Neuronal stem cell (in vitro differentiated cells): ENCODE measurements at regions not wholly inside any gene's neighbourhood (a gene's known extent, or its start where the extent isn't known, plus 50 kb on each side); places are given as distances from the start of the nearest gene placed in this dataset.

Source experiments
- DNase-seq: peaks from one replicate; pipeline ENCODE4 v3.0.0-alpha.2; 2013; ENCODE audit warnings: low spot score
- H2AFZ ChIP-seq: one replicate; pipeline ENCODE4 v1.6.1; 2013; ENCODE audit warnings: mild to moderate bottlenecking, low read length, inconsistent platforms
- H2AK5ac ChIP-seq: 2 replicates; pipeline ENCODE4 v1.6.1; 2013; ENCODE audit warnings: low read depth, mild to moderate bottlenecking, inconsistent platforms, low read length, moderate library complexity, mixed read lengths
- H2BK120ac ChIP-seq: 2 replicates; pipeline ENCODE4 v1.6.1; 2013; ENCODE audit warnings: low read depth, mild to moderate bottlenecking, inconsistent platforms, low read length, moderate library complexity, mixed read lengths
- H2BK12ac ChIP-seq: one replicate; pipeline ENCODE4 v1.6.1; 2013; ENCODE audit warnings: low read length, inconsistent platforms
- H2BK15ac ChIP-seq: 2 replicates; pipeline ENCODE4 v1.6.1; 2013; ENCODE audit warnings: mild to moderate bottlenecking, low read length, inconsistent platforms, mixed read lengths
- H2BK5ac ChIP-seq: one replicate; pipeline ENCODE4 v1.6.1; 2013; ENCODE audit warnings: inconsistent platforms, mild to moderate bottlenecking, low read length, moderate library complexity
- H3K14ac ChIP-seq: one replicate; pipeline ENCODE4 v1.6.1; 2013; ENCODE audit warnings: low read length, inconsistent platforms
- H3K18ac ChIP-seq: 2 replicates; pipeline ENCODE4 v1.6.1; 2013; ENCODE audit warnings: low read length, inconsistent platforms
- H3K23ac ChIP-seq: 2 replicates; pipeline ENCODE4 v1.6.1; 2013; ENCODE audit warnings: low read depth, mild to moderate bottlenecking, mixed read lengths, low read length, inconsistent platforms; ENCODE audit not compliant: poor library complexity
- H3K27ac ChIP-seq: replicated peaks from 3 replicates; pipeline ENCODE4 v1.5.1; 2013; ENCODE audit warnings: low read length, inconsistent platforms
- H3K27me3 ChIP-seq, 3 experiments: 2 replicates each; pipeline ENCODE4 v1.6.1; 2013; ENCODE audit warnings: low read length in 3 of 3, mild to moderate bottlenecking in 2 of 3, inconsistent platforms in 1 of 3, low read depth in 1 of 3, mixed read lengths in 1 of 3, moderate library complexity in 1 of 3; ENCODE audit not compliant: control insufficient read depth in 3 of 3, insufficient read depth in 3 of 3
- H3K36me3 ChIP-seq, 2 donors: replicated peaks in 1 of 2; 2 replicates each; pipeline ENCODE4 v1.6.1; 2013; ENCODE audit warnings: low read length in 2 of 2; ENCODE audit not compliant: control insufficient read depth in 2 of 2, insufficient read depth in 2 of 2
- H3K4ac ChIP-seq: 2 replicates; pipeline ENCODE4 v1.6.1; 2013; ENCODE audit warnings: inconsistent platforms, mild to moderate bottlenecking, low read length, moderate library complexity
- H3K4me1 ChIP-seq, 2 donors: 1 replicate in 1 of 2; 2 replicates in 1 of 2; pipeline ENCODE4 v1.6.1; 2013; ENCODE audit warnings: low read length in 2 of 2, low read depth in 1 of 2; ENCODE audit not compliant: control insufficient read depth in 2 of 2, insufficient read depth in 1 of 2
- H3K4me2 ChIP-seq: one replicate; pipeline ENCODE4 v1.6.1; 2013; ENCODE audit warnings: mild to moderate bottlenecking, low read length, inconsistent platforms; ENCODE audit not compliant: insufficient read depth, poor library complexity, severe bottlenecking
- H3K4me3 ChIP-seq, 2 donors: 2 replicates each; pipeline ENCODE4 v1.5.1; 2013; ENCODE audit warnings: low read length in 2 of 2, mild to moderate bottlenecking in 2 of 2, inconsistent platforms in 1 of 2, moderate library complexity in 1 of 2
- H3K79me1 ChIP-seq: one replicate; pipeline ENCODE4 v1.6.1; 2013; ENCODE audit warnings: low read depth, mild to moderate bottlenecking, inconsistent platforms, low read length, moderate library complexity
- H3K9ac ChIP-seq: one replicate; pipeline ENCODE4 v1.6.1; 2013; ENCODE audit warnings: mild to moderate bottlenecking, low read depth, low read length, inconsistent platforms; ENCODE audit not compliant: poor library complexity
- H3K9me3 ChIP-seq, 2 donors: replicated peaks in 1 of 2; 2 replicates each; pipeline versions ENCODE3 to v1.6.1; 2013; ENCODE audit warnings: low read length in 2 of 2, mild to moderate bottlenecking in 2 of 2, inconsistent platforms in 1 of 2, low read depth in 1 of 2, mixed read lengths in 1 of 2, moderate library complexity in 1 of 2; ENCODE audit not compliant: control insufficient read depth in 2 of 2, insufficient read depth in 1 of 2
- H4K8ac ChIP-seq: one replicate; pipeline ENCODE4 v1.6.1; 2013; ENCODE audit warnings: low read depth, mild to moderate bottlenecking, inconsistent platforms, low read length, moderate library complexity
- H4K91ac ChIP-seq: one replicate; pipeline ENCODE4 v1.6.1; 2013; ENCODE audit warnings: low read length, low read depth, mild to moderate bottlenecking, inconsistent platforms; ENCODE audit not compliant: poor library complexity
- whole genome bisulfite sequencing, 2 donors: extraction: QIAGEN DNeasy Blood & Tissue Kit; methylation state at CpG; one replicate each; pipeline ENCODE4 v1.1.7; 2013; ENCODE audit warnings: missing lambda C conversion rate in 2 of 2, mixed read lengths in 1 of 2; ENCODE audit not compliant: insufficient read length in 2 of 2, insufficient replicate concordance in 1 of 2; ENCODE audit errors: extremely low coverage in 2 of 2; 5-methylcytosine and 5-hydroxymethylcytosine counted together

GRCh38 chr16:35398180-35398579 lies 1938.8 kb downstream of the TP53TG3F start:
- Histone ChIP-seq H2BK12ac (no peak overlapping the region), H2BK15ac (no peak overlapping the region), H2AFZ (no peak overlapping the region), H3K27ac (no peak overlapping the region), H3K36me3 (no peaks in the 10 kb centered on the region), H3K4me1 (no peaks in the 10 kb centered on the region), H2AK5ac (no peak overlapping the region), H3K4me2 (no peak overlapping the region), H3K79me1 (no peaks in the 10 kb centered on the region), H2BK120ac (no peak overlapping the region), H3K18ac (no peak overlapping the region), H3K4me3 (no peak overlapping the region), H3K9me3 (peaks cover 0 to 39% of the 10 kb centered on the region in 2 donors), H3K9ac (no peak overlapping the region), H3K4ac (no peak overlapping the region), H4K91ac (no peak overlapping the region), H4K8ac (no peak overlapping the region), H2BK5ac (no peak overlapping the region), H3K27me3 (no peaks in the 10 kb centered on the region), H3K14ac (no peak overlapping the region), H3K23ac (no peak overlapping the region)
- WGBS, 2 donors, result no CpG with 5 or more reads among the region's 2 CpGs
- DNase-seq, result no peak

- peaks cover 0 to 32% of the 10 kb centered on the region in 2 donors for H3K9me3 ChIP-seq
- no peak overlapping the region for H3K4ac ChIP-seq
- H3K36me3 ChIP-seq, result no peaks in the 10 kb centered on the region
- no peak overlapping the region for H4K8ac ChIP-seq
- no peak overlapping the region for H2BK12ac ChIP-seq
- H3K27me3 ChIP-seq, result no peaks in the 10 kb centered on the region
- no peak overlapping the region for H3K23ac ChIP-seq
- no peak overlapping the region for H3K9ac ChIP-seq
- no peak overlapping the region for H3K4me2 ChIP-seq
- H2BK15ac ChIP-seq, result no peak overlapping the region
- H3K4me3 ChIP-seq, result no peak overlapping the region
- H4K91ac ChIP-seq, result no peak overlapping the region
- no peak overlapping the region for H3K18ac ChIP-seq
- H2BK5ac ChIP-seq, result no peak overlapping the region
- H3K14ac ChIP-seq, result no peak overlapping the region
- H3K27ac ChIP-seq, result no peak overlapping the region
- H2BK120ac ChIP-seq, result no peak overlapping the region
- no peak for DNase-seq
- no peaks in the 10 kb centered on the region for H3K4me1 ChIP-seq
- no peaks in the 10 kb centered on the region for H3K79me1 ChIP-seq
- H2AFZ ChIP-seq, result no peak overlapping the region
- WGBS, 2 donors, result no CpG with 5 or more reads among the region's 2 CpGs
- H2AK5ac ChIP-seq, result no peak overlapping the region
These were observed 1939.7 kb downstream of the TP53TG3F start for GRCh38 chr16:35399133-35399532.

GRCh38 chr16:35404273-35404672 lies 1944.9 kb downstream of the TP53TG3F start:
- Histone ChIP-seq H2BK5ac (no peak overlapping the region), H3K14ac (no peak overlapping the region), H3K4me2 (no peak overlapping the region), H2BK120ac (no peak overlapping the region), H2BK12ac (no peak overlapping the region), H3K27ac (no peak overlapping the region), H2BK15ac (no peak overlapping the region), H3K4me1 (no peaks in the 10 kb centered on the region), H3K9ac (no peak overlapping the region), H4K91ac (no peak overlapping the region), H3K23ac (no peak overlapping the region), H3K18ac (no peak overlapping the region), H3K4me3 (no peak overlapping the region), H3K4ac (no peak overlapping the region), H2AFZ (no peak overlapping the region), H3K9me3 (peaks cover 0 to 27% of the 10 kb centered on the region in 2 donors), H3K27me3 (no peaks in the 10 kb centered on the region), H3K79me1 (no peaks in the 10 kb centered on the region), H3K36me3 (no peaks in the 10 kb centered on the region), H2AK5ac (no peak overlapping the region), H4K8ac (no peak overlapping the region)
- WGBS, 2 donors, result no CpG with 5 or more reads among the region's 2 CpGs
- no peak for DNase-seq

GRCh38 chr16:35405526-35405925 lies 1946.1 kb downstream of the TP53TG3F start:
- no peak overlapping the region for H3K4ac ChIP-seq
- H2AK5ac ChIP-seq, result no peak overlapping the region
- WGBS, 2 donors, result no CpG with 5 or more reads among the region's 1 CpG

More at GRCh38 chr16:35405526-35405925, 1946.1 kb downstream of the TP53TG3F start:
- H2AFZ ChIP-seq, result no peak overlapping the region
- H3K4me1 ChIP-seq, result no peaks in the 10 kb centered on the region
- H3K4me3 ChIP-seq, result peak overlapping the region in 1 of 2 donors; percentile 62
- H2BK15ac ChIP-seq, result no peak overlapping the region
- no peak overlapping the region for H3K14ac ChIP-seq
- H4K91ac ChIP-seq, result no peak overlapping the region
- no peaks in the 10 kb centered on the region for H3K27me3 ChIP-seq
- H3K79me1 ChIP-seq, result no peaks in the 10 kb centered on the region
- no peak for DNase-seq
- no peak overlapping the region for H4K8ac ChIP-seq
- no peak overlapping the region for H2BK120ac ChIP-seq
- no peak overlapping the region for H3K27ac ChIP-seq
- H3K36me3 ChIP-seq, result no peaks in the 10 kb centered on the region
- no peak overlapping the region for H3K4me2 ChIP-seq
- H3K9ac ChIP-seq, result no peak overlapping the region
- H2BK12ac ChIP-seq, result no peak overlapping the region
- peaks cover 0 to 27% of the 10 kb centered on the region in 2 donors for H3K9me3 ChIP-seq
- no peak overlapping the region for H2BK5ac ChIP-seq
- no peak overlapping the region for H3K18ac ChIP-seq
- H3K23ac ChIP-seq, result no peak overlapping the region
